HepG2 (cell line): ENCODE measurements at regions not wholly inside any gene's neighbourhood (a gene's known extent, or its start where the extent isn't known, plus 50 kb on each side); places are given as distances from the start of the nearest gene placed in this dataset.

Experiments used
- ATAC-seq: fragments of 200-7000 bp; cut with Tn5 transposase; 3 replicates; pipeline ENCODE4 v1.9.1; 2020; ENCODE audit warnings: mild to moderate bottlenecking, moderate library complexity
- BruUV-seq: library from RNA; stranded (reverse); fragments of 400-500 nt; replicated peaks from 2 replicates; lab custom pipeline; 2021; lab: Mats Ljungman, UMichigan
- CTCF ChIA-PET: fragments of 300-600 bp; formaldehyde crosslinking; extraction: SDS; loops from one replicate; lab custom pipeline; 2021; ENCODE audit warnings: low total read pairs, inconsistent platforms, low intra/inter-chr PET ratio; lab: Yijun Ruan, JAX
- POLR2A ChIA-PET: fragments of 350-600 bp; sonication (Branson Sonifier 250); formaldehyde crosslinking; loops from one replicate; lab custom pipeline; 2020; ENCODE audit warnings: antibody characterized with exemption, inconsistent platforms; lab: Yijun Ruan, JAX
- DNase-seq: peaks from one replicate; pipeline ENCODE4 v3.0.0-alpha.2; 2015; ENCODE audit warnings: low spot score
- FAIRE-seq: peaks from 3 replicates; lab custom pipeline; 2011; peaks lifted over from hg19 to GRCh38; lab: Jason Lieb, UNC
- H2AFZ ChIP-seq: one replicate; pipeline ENCODE4 v1.6.1; 2011; ENCODE audit warnings: low read length, inconsistent platforms
- H3K27ac ChIP-seq: fragments of 300-600 bp; 3 replicates; pipeline ENCODE4 v1.8.0; 2011; ENCODE audit warnings: mixed run types, mild to moderate bottlenecking, mixed read lengths, low read length, inconsistent platforms; ENCODE audit not compliant: insufficient read depth; ENCODE audit errors: extremely low read length
- H3K27me3 ChIP-seq, 2 experiments: fragments of 200-600 bp in 1 of 2; 2 replicates in 1 of 2; 3 replicates in 1 of 2; pipeline versions ENCODE4 v1.6.0 to v1.8.0; 2011; ENCODE audit warnings: low read length in 2 of 2, mild to moderate bottlenecking in 2 of 2, moderate library complexity in 2 of 2, inconsistent platforms in 1 of 2; ENCODE audit not compliant: insufficient read depth in 2 of 2, control insufficient read depth in 1 of 2
- H3K36me3 ChIP-seq, 2 experiments: fragments of 200-600 bp in 1 of 2; replicated peaks in 1 of 2; 2 replicates in 1 of 2; 3 replicates in 1 of 2; pipeline versions ENCODE4 v1.5.1 to v1.8.0; 2011; ENCODE audit warnings: low read length in 2 of 2, inconsistent platforms in 1 of 2; ENCODE audit not compliant: insufficient read depth in 2 of 2, control insufficient read depth in 1 of 2
- H3K4me1 ChIP-seq: 2 replicates; pipeline ENCODE4 v1.5.1; 2012; ENCODE audit warnings: low read length, inconsistent platforms; ENCODE audit not compliant: insufficient read depth
- H3K4me2 ChIP-seq: 2 replicates; pipeline ENCODE4 v1.6.0; 2011; ENCODE audit warnings: low read depth, low read length, inconsistent platforms
- H3K4me3 ChIP-seq, 3 experiments: fragments of 200-600 bp in 1 of 3; sonication (generic), shearing (Covaris generic) in 1 of 3; replicated peaks in 1 of 3; 2 replicates each; pipeline ENCODE4 v1.5.1; 2011 to 2016; ENCODE audit warnings: low read length in 3 of 3, inconsistent platforms in 2 of 3, low read depth in 2 of 3, mild to moderate bottlenecking in 2 of 3, control low read depth in 1 of 3, mixed read lengths in 1 of 3; ENCODE audit not compliant: insufficient read depth in 1 of 3
- H3K79me2 ChIP-seq: one replicate; pipeline ENCODE4 v1.6.1; 2011; ENCODE audit warnings: low read length, inconsistent platforms; ENCODE audit not compliant: insufficient read depth
- H3K9ac ChIP-seq: 2 replicates; pipeline ENCODE4 v1.6.0; 2011; ENCODE audit warnings: mild to moderate bottlenecking, low read depth, low read length, inconsistent platforms; ENCODE audit not compliant: insufficient read depth
- H3K9me3 ChIP-seq: 2 replicates; pipeline ENCODE4 v1.5.1; 2012; ENCODE audit warnings: mild to moderate bottlenecking, low read length
- H4K20me1 ChIP-seq: 2 replicates; pipeline ENCODE4 v1.6.0; 2011; ENCODE audit warnings: inconsistent platforms, mild to moderate bottlenecking, low read length, moderate library complexity; ENCODE audit not compliant: insufficient read depth
- HIC2 ChIP-seq: sonication (generic); formaldehyde crosslinking; IDR thresholded peaks from 2 replicates; pipeline ENCODE4 v1.9.0; 2022; ENCODE audit warnings: low read depth, missing genetic modification reagents
- HNF4A ChIP-seq: sonication (generic); formaldehyde crosslinking; IDR thresholded peaks from 2 replicates; pipeline ENCODE4 v1.4.0; 2020; ENCODE audit warnings: missing genetic modification reagents
- MED8 ChIP-seq: sonication (generic); formaldehyde crosslinking; IDR thresholded peaks from 2 replicates; pipeline ENCODE4 v1.8.1; 2023; ENCODE audit warnings: mild to moderate bottlenecking, missing genetic modification reagents; ENCODE audit not compliant: insufficient replicate concordance
- NR2F6 ChIP-seq, 2 experiments: IDR thresholded peaks; 2 replicates each; pipeline ENCODE4 v1.6.1; 2016; ENCODE audit warnings: antibody characterized with exemption in 1 of 2, mild to moderate bottlenecking in 1 of 2
- ZBTB25 ChIP-seq: IDR thresholded peaks from 2 replicates; pipeline ENCODE4 v1.6.1; 2018; ENCODE audit warnings: missing genetic modification reagents
- ZNF160 ChIP-seq: sonication (generic); formaldehyde crosslinking; IDR thresholded peaks from 2 replicates; pipeline ENCODE4 v1.8.0; 2022; ENCODE audit warnings: mild to moderate bottlenecking, inconsistent platforms, missing genetic modification reagents
- ZNF224 ChIP-seq: sonication (generic); formaldehyde crosslinking; IDR thresholded peaks from 2 replicates; pipeline ENCODE4 v1.5.0; 2020; ENCODE audit warnings: mild to moderate bottlenecking, missing genetic modification reagents
- WGBS: methylation state at CpG from one replicate; pipeline ENCODE4 v1.1.6; 2017; ENCODE audit warnings: low lambda C conversion rate; 5-methylcytosine and 5-hydroxymethylcytosine counted together
- in situ Hi-C: cut with HindIII; loops from 2 replicates; pipeline ENCODE4 v1.10.0; 2017; ENCODE audit warnings: low pct_unique_long_range_greater_than_20kb; ENCODE audit not compliant: extremely low pct_ligation_motif_present
- intact Hi-C: fragments of 100-400 bp; cut with micrococcal nuclease; formaldehyde crosslinking; loops from one replicate; pipeline ENCODE4 v1.10.0; 2022; ENCODE audit not compliant: unreplicated experiment
- TF ChIP-seq, protein P1 (sequence below): sonication (generic); formaldehyde crosslinking; IDR thresholded peaks from 2 replicates; pipeline ENCODE4 v1.4.0; 2020; ENCODE audit warnings: missing genetic modification reagents, borderline replicate concordance

DNA sequence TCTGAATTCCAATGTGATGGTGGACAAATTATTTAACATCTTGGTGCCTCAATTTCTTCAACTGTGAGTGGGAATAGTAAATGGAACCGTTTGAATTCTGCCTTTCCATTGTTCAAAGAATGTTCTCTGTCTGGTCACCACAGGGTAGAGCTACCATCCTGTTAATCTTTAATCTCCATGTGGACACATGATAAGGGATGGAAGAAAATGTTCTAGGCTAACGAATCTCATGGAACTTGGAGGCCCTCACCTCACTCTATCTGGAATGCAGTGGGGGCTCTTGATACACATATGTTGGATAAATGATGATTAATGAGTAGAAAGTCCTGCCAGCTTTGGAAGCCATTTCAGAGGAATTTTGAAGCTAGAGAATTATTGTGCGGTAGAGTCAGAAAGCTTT is 118.5 kb upstream of the HABP2 start (continued):
- TF ChIP-seq HIC2 (no peak), MED8 (CRISPR knock-in tag) (no peak)

DNA sequence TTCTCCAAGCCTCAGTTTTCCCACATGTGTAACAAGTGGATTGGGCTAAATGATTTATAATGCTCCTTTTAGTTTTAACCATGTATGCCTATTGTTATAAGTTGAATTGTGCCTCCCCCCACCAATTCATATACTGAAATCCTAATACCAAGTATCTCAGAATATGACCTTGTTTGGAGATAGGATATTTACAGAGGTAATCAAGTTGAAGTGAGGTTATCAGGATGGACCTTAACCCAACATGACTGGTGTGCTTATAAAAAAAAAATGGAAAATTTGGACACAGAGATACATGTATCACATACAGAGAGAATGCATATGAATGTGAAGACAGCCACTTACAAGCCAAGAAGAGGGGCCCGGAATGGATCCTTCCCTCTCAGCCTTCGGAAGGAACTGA is 117.9 kb upstream of the HABP2 start:
- in situ Hi-C loops: no loop called here
- Histone ChIP-seq H3K4me1 (peaks cover 9% of the 10 kb centered on the region; the same call in 1 of the 2 replicates), H3K9ac (no peak overlapping the region), H2AFZ (no peak overlapping the region), H3K27ac (no peak overlapping the region), H4K20me1 (no peaks in the 10 kb centered on the region), H3K79me2 (no peaks in the 10 kb centered on the region), H3K4me3 (no peak overlapping the region)
- DNase-seq: no peak
- TF ChIP-seq HNF4A (CRISPR knock-in tag) (no peak), ZBTB25 (CRISPR knock-in tag) (no peak), NR2F6 (IDR thresholded peaks at IDR 0.05) (no peak), NR2F6 (CRISPR knock-in tag; IDR thresholded peaks at IDR 0.05) (no peak), ZNF160 (no peak), ZNF224 (CRISPR knock-in tag) (no peak)
- TF ChIP-seq, protein P1, sequence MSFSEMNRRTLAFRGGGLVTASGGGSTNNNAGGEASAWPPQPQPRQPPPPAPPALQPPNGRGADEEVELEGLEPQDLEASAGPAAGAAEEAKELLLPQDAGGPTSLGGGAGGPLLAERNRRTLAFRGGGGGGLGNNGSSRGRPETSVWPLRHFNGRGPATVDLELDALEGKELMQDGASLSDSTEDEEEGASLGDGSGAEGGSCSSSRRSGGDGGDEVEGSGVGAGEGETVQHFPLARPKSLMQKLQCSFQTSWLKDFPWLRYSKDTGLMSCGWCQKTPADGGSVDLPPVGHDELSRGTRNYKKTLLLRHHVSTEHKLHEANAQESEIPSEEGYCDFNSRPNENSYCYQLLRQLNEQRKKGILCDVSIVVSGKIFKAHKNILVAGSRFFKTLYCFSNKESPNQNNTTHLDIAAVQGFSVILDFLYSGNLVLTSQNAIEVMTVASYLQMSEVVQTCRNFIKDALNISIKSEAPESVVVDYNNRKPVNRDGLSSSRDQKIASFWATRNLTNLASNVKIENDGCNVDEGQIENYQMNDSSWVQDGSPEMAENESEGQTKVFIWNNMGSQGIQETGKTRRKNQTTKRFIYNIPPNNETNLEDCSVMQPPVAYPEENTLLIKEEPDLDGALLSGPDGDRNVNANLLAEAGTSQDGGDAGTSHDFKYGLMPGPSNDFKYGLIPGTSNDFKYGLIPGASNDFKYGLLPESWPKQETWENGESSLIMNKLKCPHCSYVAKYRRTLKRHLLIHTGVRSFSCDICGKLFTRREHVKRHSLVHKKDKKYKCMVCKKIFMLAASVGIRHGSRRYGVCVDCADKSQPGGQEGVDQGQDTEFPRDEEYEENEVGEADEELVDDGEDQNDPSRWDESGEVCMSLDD: no peak
- TF ChIP-seq, all 625 proteins: peak for 0
- H3K27me3 ChIP-seq: no peaks in the 10 kb centered on the region; a peak in 1 of 5 replicates
- H3K36me3 ChIP-seq: no peaks in the 10 kb centered on the region
- H3K4me2 ChIP-seq: no peak overlapping the region
- WGBS: 71% methylated on average over 2 of the region's 2 CpGs
- POLR2A ChIA-PET: no interaction called here
- no peak for FAIRE-seq
- CTCF ChIA-PET: no interaction called here
- intact Hi-C loops: no loop called here
- no peaks in the 10 kb centered on the region for H3K9me3 ChIP-seq
- BruUV-seq: no TSS peak
- no peak for ATAC-seq
